Brain pericyte (primary cell): ENCODE measurements at regions not wholly inside any gene's neighbourhood (a gene's known extent, or its start where the extent isn't known, plus 50 kb on each side); places are given as distances from the start of the nearest gene placed in this dataset.
A peak's percentile ranks its signal among the peaks of the same experiment; 100 is the strongest.
"Not testable (repeated sequence)": the region's sequence is repeated elsewhere in the genome, so short reads cannot be mapped to it uniquely, and the experiment has no call there.

ENCODE experiments used
- DNase-seq: peaks from one replicate; pipeline ENCODE4 v3.0.0-alpha.2; 2012; ENCODE audit warnings: low read depth, low spot score

- DNase-seq, result no peak
Observed at GRCh38 chr2:113838744-113839444, 51.0 kb upstream of the ACTR3 start.

- DNase-seq, result no peak
Observed at GRCh38 chr2:113838277-113838676, 51.6 kb upstream of the ACTR3 start.

- no peak for DNase-seq
Observed at GRCh38 chr2:113834051-113834730, 55.7 kb upstream of the ACTR3 start.

GRCh38 chr2:113832795-113833290 is 57.0 kb upstream of the ACTR3 start:
- DNase-seq, result no peak

- no peak for DNase-seq
Observed at GRCh38 chr2:113831161-113831560, 58.7 kb upstream of the ACTR3 start.

GRCh38 chr2:113829761-113830160 is 60.1 kb upstream of the ACTR3 start:
- no peak for DNase-seq

- no peak for DNase-seq
Observed at GRCh38 chr2:113829270-113829669, 60.6 kb upstream of the ACTR3 start.

- no peak for DNase-seq
Observed at GRCh38 chr2:113828049-113828742, 61.7 kb upstream of the ACTR3 start.

GRCh38 chr2:113827426-113827825 is 62.5 kb upstream of the ACTR3 start:
- DNase-seq, result no peak

GRCh38 chr2:113826346-113827285 is 63.3 kb upstream of the ACTR3 start:
- no peak for DNase-seq

GRCh38 chr2:113823716-113824595 is 65.9 kb upstream of the ACTR3 start:
- DNase-seq, result no peak

- no peak for DNase-seq
Observed at GRCh38 chr2:113822087-113822815, 65.8 kb upstream of the SLC35F5 start.

GRCh38 chr2:113818382-113818951 is 62.0 kb upstream of the SLC35F5 start:
- peak; percentile 32 for DNase-seq

GRCh38 chr2:113813396-113813795 is 57.0 kb upstream of the SLC35F5 start:
- DNase-seq, result not testable (repeated sequence)

GRCh38 chr2:113812204-113812603 is 55.8 kb upstream of the SLC35F5 start:
- DNase-seq, result no peak

- DNase-seq, result no peak
Observed at GRCh38 chr2:113809076-113809736, 52.8 kb upstream of the SLC35F5 start.

GRCh38 chr2:113807721-113808120 is 51.3 kb upstream of the SLC35F5 start:
- DNase-seq, result no peak

- no peak for DNase-seq
Observed at GRCh38 chr2:113806217-113806913, 49.9 kb upstream of the SLC35F5 start.
